ENCODE measurements at regions not wholly inside any gene's neighbourhood (a gene's known extent, or its start where the extent isn't known, plus 50 kb on each side); places are given as distances from the start of the nearest gene placed in this dataset.
"Not testable (repeated sequence)": the region's sequence is repeated elsewhere in the genome, so short reads cannot be mapped to it uniquely, and the experiment has no call there.

GRCh38 chr15:79606831-79607355, 174.8 kb downstream of the MINAR1 start:
- DNase-seq = no peak

DNA sequence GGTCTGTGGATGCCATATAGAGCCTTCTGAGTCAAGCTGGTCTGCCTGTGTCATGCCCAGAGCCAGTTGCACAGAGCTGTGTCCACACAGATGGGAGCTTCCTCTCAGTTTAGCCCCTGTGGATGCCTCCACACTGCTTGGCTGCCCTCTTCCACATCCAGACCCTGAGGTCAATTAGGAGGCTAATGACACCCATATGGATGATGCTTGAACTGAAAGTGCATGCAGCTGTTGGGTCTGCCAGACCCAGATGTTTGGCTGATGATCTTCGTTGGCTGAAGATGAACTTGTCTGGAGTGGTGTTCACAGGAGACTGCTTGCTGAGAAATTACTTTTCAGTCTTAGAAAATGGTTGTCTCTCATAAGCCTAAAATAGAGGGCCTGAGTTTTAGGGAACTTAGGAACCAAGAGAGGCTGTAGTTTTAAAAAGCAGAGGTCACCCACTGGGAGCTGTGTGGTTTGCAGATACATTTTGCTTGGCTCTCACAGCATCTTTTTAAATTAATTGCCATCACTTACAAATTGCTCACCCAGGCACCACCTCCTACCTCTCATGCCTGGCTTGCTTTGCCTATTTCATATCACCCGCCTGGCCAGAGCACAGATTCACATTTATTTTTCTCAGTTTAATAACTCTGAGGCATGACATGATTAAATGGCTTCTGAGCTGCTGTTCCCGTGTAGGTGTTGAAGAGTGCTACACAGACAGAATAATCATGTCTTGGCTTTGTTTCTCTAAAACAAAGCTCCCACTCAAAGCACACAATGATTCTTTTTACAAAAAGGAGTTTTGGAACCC, 176.1 kb downstream of the MINAR1 start:
- peak; percentile 7 to 80 (median 69) for DNase-seq

GRCh38 chr15:79609506-79609905, 177.4 kb downstream of the MINAR1 start:
- no peak for DNase-seq

GRCh38 chr15:79610021-79610420, 177.9 kb downstream of the MINAR1 start:
- DNase-seq = no peak

DNA sequence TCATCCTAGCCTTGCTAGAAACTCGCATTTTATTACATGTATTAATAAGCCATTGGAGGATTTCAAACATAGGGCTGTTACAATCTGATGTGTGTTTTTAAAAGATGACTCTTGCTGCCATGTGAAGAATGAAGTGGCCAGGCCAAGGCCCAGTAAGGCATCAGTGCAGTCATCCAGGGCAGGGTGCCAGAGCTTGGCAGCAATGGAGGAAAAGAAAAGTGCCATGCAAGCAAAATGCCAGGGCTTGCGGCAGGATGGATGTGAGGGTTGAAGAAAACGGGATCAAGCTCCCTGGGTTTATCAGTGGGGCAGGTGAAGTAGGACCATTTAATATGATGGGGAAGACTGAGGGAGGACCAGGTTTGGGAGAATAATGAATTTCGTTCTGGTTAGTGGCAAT, 183.6 kb downstream of the MINAR1 start:
- DNase-seq = no peak

DNA sequence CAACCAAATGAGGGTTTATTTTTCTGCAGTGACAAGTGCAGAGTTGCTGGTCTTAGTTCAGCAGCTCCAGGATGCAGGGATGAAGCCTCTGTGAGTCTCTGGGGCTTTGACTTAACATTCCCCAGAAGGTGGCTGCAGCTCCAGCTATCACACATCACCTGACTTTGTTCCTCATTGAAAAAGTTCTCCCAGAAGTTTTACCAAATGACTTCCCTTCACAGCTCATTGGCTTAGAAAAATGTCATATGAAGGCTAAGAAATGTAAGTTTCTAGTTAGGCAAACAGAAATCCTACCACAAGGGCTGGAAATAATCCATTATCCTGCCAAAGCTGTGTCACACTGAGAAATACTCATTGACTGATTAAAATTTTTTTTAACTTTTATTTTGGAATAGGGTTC, 184.9 kb downstream of the MINAR1 start:
- no peak for DNase-seq

- peak in 1 of 3 donors; percentile 35 for DNase-seq
Measured at GRCh38 chr15:79620112-79620857, 188.1 kb downstream of the MINAR1 start.

DNA sequence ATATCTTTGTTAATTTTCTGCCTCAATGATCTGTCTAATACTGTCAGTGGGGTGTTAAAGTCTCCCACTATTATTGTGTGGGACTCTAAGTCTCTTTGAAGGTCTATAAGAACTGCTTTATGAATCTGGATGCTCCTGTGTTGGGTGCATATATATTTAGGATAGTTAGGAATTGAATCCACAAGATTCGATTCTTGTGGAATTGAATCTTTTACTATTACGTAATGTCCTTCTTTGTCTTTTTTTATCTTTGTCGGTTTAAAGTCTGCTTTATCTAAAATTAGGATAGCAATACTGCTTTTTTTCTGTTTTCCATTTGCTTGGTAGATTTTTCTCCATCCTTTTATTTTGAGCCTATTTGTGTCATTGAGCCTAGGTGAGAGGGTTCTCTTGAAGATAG, 189.7 kb downstream of the MINAR1 start:
- not testable (repeated sequence) for DNase-seq

DNA sequence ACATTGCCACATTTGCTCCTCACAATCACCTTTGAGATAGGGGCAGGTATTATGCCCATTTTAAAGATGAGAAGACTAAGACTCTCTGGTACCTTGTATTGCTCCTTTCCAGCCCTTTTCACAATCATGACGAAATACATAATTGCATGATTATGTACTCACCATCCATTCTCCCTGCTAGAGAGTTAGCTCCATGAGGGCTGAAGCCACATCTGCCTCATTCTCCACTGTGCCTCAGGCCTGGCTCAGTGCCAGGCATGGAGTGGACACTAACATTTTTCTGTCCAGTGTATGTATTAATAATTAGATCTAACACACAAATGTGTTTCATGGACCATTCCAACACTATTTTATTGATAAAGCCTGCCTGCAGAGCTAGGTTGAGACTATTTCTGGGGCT, 191.4 kb downstream of the MINAR1 start:
- no peak for DNase-seq

DNA sequence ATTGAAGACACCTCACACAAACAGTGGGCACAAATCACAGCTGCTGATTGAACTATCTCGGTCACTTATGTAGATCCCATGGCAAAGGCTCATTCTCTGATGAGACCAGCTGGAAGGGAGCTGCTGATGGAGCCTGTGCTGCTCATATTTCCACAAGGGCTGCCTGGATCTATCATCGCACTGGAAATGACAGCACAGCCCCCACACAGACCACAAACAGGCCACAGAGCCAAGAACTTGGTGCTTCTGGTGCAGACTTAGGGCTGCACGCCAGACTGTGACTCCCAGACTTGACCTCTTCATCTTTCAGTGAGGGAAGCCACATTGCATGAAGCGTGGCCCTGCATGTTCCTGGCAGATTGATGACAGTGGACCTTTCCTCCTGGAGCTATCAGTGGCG, 197.6 kb downstream of the MINAR1 start:
- peak in 1 of 3 donors; percentile 57 for DNase-seq

DNA sequence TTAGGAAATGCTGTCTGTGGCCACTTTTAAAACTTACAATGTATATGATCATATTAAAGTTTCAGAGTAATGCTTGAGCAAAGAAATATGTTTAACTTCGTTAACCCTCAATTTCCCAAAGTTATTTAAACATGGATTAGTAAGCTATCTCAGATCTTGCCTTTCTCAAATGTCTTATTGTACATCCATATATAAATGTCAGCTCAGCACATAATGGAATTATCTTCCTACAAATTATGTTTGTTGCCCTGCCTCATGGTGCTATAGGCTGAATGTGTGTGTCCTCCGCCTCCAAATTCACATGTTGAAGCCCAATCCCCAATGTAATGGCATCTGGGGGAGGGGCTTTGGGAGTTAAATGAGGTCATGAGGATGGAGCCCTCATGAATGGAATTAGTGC, 200.3 kb downstream of the MINAR1 start:
- no peak for DNase-seq

DNA sequence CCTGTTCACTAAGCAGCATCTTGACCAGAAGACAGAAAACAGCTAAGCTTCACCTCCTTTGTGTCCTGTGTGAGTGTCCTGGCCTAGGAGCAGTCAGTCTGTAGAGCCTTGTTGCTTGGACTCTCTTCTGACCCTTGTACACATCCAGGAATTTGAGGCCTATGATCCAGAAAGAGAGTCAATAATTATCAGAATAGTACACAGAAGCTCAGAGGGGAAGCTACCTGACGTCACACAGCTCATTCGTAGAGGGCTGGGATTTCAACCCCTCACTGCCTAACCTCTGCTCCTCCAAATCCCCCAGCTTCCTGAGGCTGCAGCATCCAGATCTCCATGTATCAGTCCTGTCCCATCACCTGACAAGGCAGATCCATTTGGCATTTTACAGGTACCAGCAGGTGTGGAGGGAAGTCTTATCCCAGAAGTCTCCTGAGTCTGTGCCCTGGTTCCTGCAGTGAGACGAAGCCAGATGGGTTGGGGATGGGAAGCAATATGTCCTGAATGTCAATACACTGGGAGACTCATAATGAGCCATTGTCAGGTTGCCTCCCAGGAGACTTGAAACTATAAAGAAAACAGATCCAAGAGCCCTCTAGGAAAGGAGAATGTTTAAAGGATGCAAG, 203.1 kb downstream of the MINAR1 start:
- no peak for DNase-seq

GRCh38 chr15:79635897-79636561, 203.9 kb downstream of the MINAR1 start:
- peak in 1 of 3 donors; percentile 30 for DNase-seq

DNA sequence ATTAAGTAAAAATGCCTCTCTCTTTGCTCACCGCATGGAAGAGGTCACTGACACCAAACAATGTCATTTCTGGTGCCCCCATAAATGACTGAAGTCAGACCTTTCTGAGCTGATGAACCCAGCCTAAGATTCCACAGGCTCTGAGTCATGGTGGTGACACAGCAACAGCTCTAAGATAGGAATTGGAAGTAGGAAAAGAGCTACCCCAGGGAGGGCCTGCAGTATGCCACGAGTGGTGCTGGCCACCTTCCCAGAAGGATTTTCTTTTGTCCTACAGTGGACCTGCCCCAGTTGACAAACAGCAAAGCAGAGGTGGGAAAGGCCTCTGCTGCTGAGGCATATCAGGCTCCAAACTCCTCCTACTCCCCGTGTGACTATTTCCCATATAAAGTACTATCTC, 208.1 kb downstream of the MINAR1 start:
- DNase-seq = peak in 1 of 3 donors; percentile 88

GRCh38 chr15:79641841-79642240, 209.7 kb downstream of the MINAR1 start:
- DNase-seq = no peak

- DNase-seq = no peak
Measured at GRCh38 chr15:79643393-79643792, 211.3 kb downstream of the MINAR1 start.

- DNase-seq = peak in 1 of 3 donors; percentile 87
Measured at GRCh38 chr15:79644091-79644490, 212.0 kb downstream of the MINAR1 start.

- DNase-seq = peak in 1 of 3 donors; percentile 19
Measured at GRCh38 chr15:79652972-79653371, 220.8 kb downstream of the MINAR1 start.

GRCh38 chr15:79653533-79653932, 221.4 kb downstream of the MINAR1 start:
- DNase-seq = no peak

DNA sequence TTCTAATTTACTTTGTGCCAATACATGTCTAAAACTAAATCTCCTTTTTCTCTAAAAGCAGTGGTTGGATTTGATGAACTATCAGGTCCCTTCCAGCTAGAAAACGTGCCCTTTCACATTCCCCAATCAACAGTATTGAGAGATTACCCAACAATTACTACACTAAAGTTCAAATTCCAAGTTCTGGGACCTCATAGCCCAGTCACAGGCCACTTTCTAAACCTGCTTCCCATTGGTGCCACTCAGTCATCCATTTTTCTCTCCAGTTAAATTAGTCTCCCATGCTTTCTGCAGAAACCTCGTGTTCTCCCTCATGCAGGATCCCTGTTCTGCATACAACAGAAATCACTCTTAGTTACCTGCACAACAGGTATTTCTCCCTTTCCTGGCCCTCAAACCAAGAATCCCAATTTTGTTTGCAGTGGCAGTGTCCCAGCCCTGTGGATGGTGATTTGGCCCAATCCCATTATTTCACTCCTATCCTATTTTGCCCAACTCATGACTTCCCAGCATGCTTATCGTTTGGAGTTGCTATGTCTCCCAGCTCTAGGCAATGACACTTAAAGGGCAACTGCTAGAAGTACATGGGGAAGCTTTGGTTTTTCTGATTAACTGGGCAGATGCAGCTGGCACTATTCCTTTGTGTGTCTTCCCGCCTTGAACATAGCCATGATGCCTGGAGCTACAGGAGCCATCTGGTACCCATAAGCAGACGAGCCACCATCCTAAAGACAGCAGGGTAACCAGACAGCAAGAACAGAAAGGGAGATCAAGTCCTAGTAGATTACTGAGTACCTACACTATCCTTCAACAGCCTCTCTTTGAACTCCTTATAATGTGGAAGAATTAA, 224.2 kb downstream of the MINAR1 start:
- DNase-seq = no peak

- DNase-seq = no peak
Measured at GRCh38 chr15:79657722-79658121, 225.6 kb downstream of the MINAR1 start.

Measured in muscle of back (tissue), 3 donors.